GM12872 (cell line): ENCODE measurements at regions not wholly inside any gene's neighbourhood (a gene's known extent, or its start where the extent isn't known, plus 50 kb on each side); places are given as distances from the start of the nearest gene placed in this dataset.
A peak's percentile ranks its signal among the peaks of the same experiment; 100 is the strongest.

Experiments
- CTCF ChIP-seq: IDR thresholded peaks from 3 replicates; pipeline ENCODE4 v1.5.1; 2011; ENCODE audit warnings: low read depth, mild to moderate bottlenecking, low read length, moderate library complexity; ENCODE audit not compliant: insufficient read depth

GRCh38 chr7:106551936-106552335 lies 109.0 kb downstream of the CCDC71L start:
- no peak for TF ChIP-seq CTCF

- TF ChIP-seq CTCF = no peak
Measured at GRCh38 chr7:106548491-106548890, 112.5 kb downstream of the CCDC71L start.

- TF ChIP-seq CTCF = no peak
Measured at GRCh38 chr7:106545275-106545674, 115.7 kb downstream of the CCDC71L start.

- no peak for TF ChIP-seq CTCF
Measured at GRCh38 chr7:106543221-106543757, 117.7 kb downstream of the CCDC71L start.

GRCh38 chr7:106542550-106543220 lies 118.3 kb downstream of the CCDC71L start:
- TF ChIP-seq CTCF = peak; percentile 68

GRCh38 chr7:106538638-106539037 lies 122.3 kb downstream of the CCDC71L start:
- no peak for TF ChIP-seq CTCF

- TF ChIP-seq CTCF = no peak
Measured at GRCh38 chr7:106537119-106537518, 123.8 kb downstream of the CCDC71L start.
